Left colon (tissue), 2 donors: ENCODE measurements at regions not wholly inside any gene's neighbourhood (a gene's known extent, or its start where the extent isn't known, plus 50 kb on each side); places are given as distances from the start of the nearest gene placed in this dataset.

Experiments used
- ATAC-seq: fragments of 200-7000 bp; cut with Tn5 transposase; one replicate; pipeline ENCODE4 v1.9.1; 2020; ENCODE audit warnings: mild to moderate bottlenecking, moderate library complexity
- DNase-seq, 2 donors: peaks; one replicate each; pipeline ENCODE4 v3.0.0-alpha.2; 2020
- intact Hi-C, 2 donors: fragments of 100-400 bp; cut with DNase I in 1 of 2; cut with micrococcal nuclease in 1 of 2; formaldehyde crosslinking; loops; one replicate each; pipeline versions ENCODE4 v1.11.2 to v1.14.0; 2022; cut with DNase I, micrococcal nuclease
- donor health status: DM: no; HTN: no; CAD: no.
- donor health status: DM: yes; HTN: yes; CAD: no.

- intact Hi-C loops, result no loop called here
- ATAC-seq (no peak), DNase-seq (no peak)
These were observed 479.1 kb downstream of the FOXO1 start for GRCh38 chr13:40187324-40187795.

GRCh38 chr13:40187841-40188591 is 478.4 kb downstream of the FOXO1 start:
- ATAC-seq, result no peak
- intact Hi-C loops, result no loop called here
- DNase-seq, result no peak

GRCh38 chr13:40189426-40189825 is 477.0 kb downstream of the FOXO1 start:
- no peak for DNase-seq
- no peak for ATAC-seq
- intact Hi-C loops, result no loop called here

GRCh38 chr13:40189898-40190630 is 476.4 kb downstream of the FOXO1 start:
- DNase-seq (no peak), ATAC-seq (no peak)
- intact Hi-C loops, result no loop called here

- intact Hi-C loops, result no loop called here
- peak in 1 of 2 donors; percentile 57 for DNase-seq
- ATAC-seq, result peak; percentile 46
These were observed 475.8 kb downstream of the FOXO1 start for GRCh38 chr13:40190641-40191100.

- ATAC-seq, result no peak
- no peak for DNase-seq
- intact Hi-C loops, result no loop called here
These were observed 475.1 kb downstream of the FOXO1 start for GRCh38 chr13:40191186-40191980.

GRCh38 chr13:40192452-40192851 is 474.0 kb downstream of the FOXO1 start:
- intact Hi-C loops, result no loop called here
- no peak for ATAC-seq

GRCh38 chr13:40192858-40193257 is 473.6 kb downstream of the FOXO1 start:
- ATAC-seq, result no peak
- intact Hi-C loops, result no loop called here

More at GRCh38 chr13:40192452-40192851, 474.0 kb downstream of the FOXO1 start:
- DNase-seq, result no peak

GRCh38 chr13:40193286-40194223 is 472.9 kb downstream of the FOXO1 start:
- intact Hi-C loops, result no loop called here
- DNase-seq, result no peak
- ATAC-seq, result no peak

More at GRCh38 chr13:40192858-40193257, 473.6 kb downstream of the FOXO1 start:
- no peak for DNase-seq

- intact Hi-C loops, result no loop called here
- DNase-seq, result no peak
- ATAC-seq, result no peak
These were observed 472.1 kb downstream of the FOXO1 start for GRCh38 chr13:40194224-40194806.

- intact Hi-C loops, result no loop called here
- ATAC-seq (no peak), DNase-seq (no peak)
These were observed 469.4 kb downstream of the FOXO1 start for GRCh38 chr13:40197049-40197448.

- DNase-seq (no peak), ATAC-seq (no peak)
- intact Hi-C loops, result no loop called here
These were observed 468.4 kb downstream of the FOXO1 start for GRCh38 chr13:40197936-40198595.

- no peak for ATAC-seq
- intact Hi-C loops, result no loop called here
- DNase-seq, result no peak
These were observed 466.0 kb downstream of the FOXO1 start for GRCh38 chr13:40200273-40200978.

GRCh38 chr13:40204246-40204645 is 462.2 kb downstream of the FOXO1 start:
- DNase-seq (no peak), ATAC-seq (no peak)
- intact Hi-C loops, result no loop called here

- intact Hi-C loops, result no loop called here
- DNase-seq, result no peak
- no peak for ATAC-seq
These were observed 460.6 kb downstream of the FOXO1 start for GRCh38 chr13:40205771-40206240.

- DNase-seq (no peak), ATAC-seq (no peak)
- intact Hi-C loops, result no loop called here
These were observed 460.0 kb downstream of the FOXO1 start for GRCh38 chr13:40206241-40207000.
